KMS-11 (cell line): ENCODE measurements at regions not wholly inside any gene's neighbourhood (a gene's known extent, or its start where the extent isn't known, plus 50 kb on each side); places are given as distances from the start of the nearest gene placed in this dataset.

Experiments used
- H2AFZ ChIP-seq: fragments of 200-600 bp; sonication (generic); 2 replicates; pipeline ENCODE4 v1.6.1; 2016; ENCODE audit warnings: antibody characterized with exemption, mixed run types, low read depth
- H3K27ac ChIP-seq: fragments of 200-600 bp; sonication (generic); 2 replicates; pipeline ENCODE4 v1.6.1; 2016; ENCODE audit warnings: mild to moderate bottlenecking, mixed run types
- H3K27me3 ChIP-seq: fragments of 200-600 bp; sonication (generic); 2 replicates; pipeline ENCODE4 v1.6.1; 2017; ENCODE audit warnings: mild to moderate bottlenecking, low read depth, mixed run types, moderate library complexity; ENCODE audit not compliant: insufficient read depth
- H3K36me3 ChIP-seq: fragments of 200-600 bp; sonication (generic); 2 replicates; pipeline ENCODE4 v1.6.1; 2017; ENCODE audit warnings: mild to moderate bottlenecking, mixed run types; ENCODE audit not compliant: insufficient read depth
- H3K4me1 ChIP-seq: fragments of 200-600 bp; sonication (generic); 2 replicates; pipeline ENCODE4 v1.6.1; 2016; ENCODE audit warnings: mild to moderate bottlenecking, low read depth, mixed run types; ENCODE audit not compliant: poor library complexity, severe bottlenecking
- H3K4me2 ChIP-seq: fragments of 200-600 bp; sonication (generic); 2 replicates; pipeline ENCODE4 v1.7.0; 2016; ENCODE audit warnings: mild to moderate bottlenecking, mixed run types
- H3K4me3 ChIP-seq: fragments of 200-600 bp; sonication (generic); IDR thresholded peaks from 2 replicates; pipeline ENCODE4 v1.6.1; 2017; ENCODE audit warnings: low read depth, low read length, mixed read lengths; ENCODE audit not compliant: insufficient read depth
- H3K79me2 ChIP-seq: fragments of 200-600 bp; sonication (generic); 2 replicates; pipeline ENCODE4 v1.6.1; 2016; ENCODE audit warnings: low read depth, mixed run types; ENCODE audit not compliant: insufficient read depth
- H3K9ac ChIP-seq: fragments of 200-600 bp; sonication (generic); 2 replicates; pipeline ENCODE4 v1.6.1; 2016; ENCODE audit warnings: mild to moderate bottlenecking, mixed run types
- H4K20me1 ChIP-seq: fragments of 200-600 bp; sonication (generic); 2 replicates; pipeline ENCODE4 v1.6.1; 2016; ENCODE audit warnings: mild to moderate bottlenecking, mixed run types; ENCODE audit not compliant: insufficient read depth
- CTCF ChIP-seq: fragments of 200-600 bp; sonication (generic); conservative IDR thresholded peaks from 2 replicates; pipeline ENCODE4 v1.6.1; 2017; ENCODE audit warnings: low read depth, mild to moderate bottlenecking, antibody characterized with exemption, low read length, moderate library complexity, mixed read lengths

DNA sequence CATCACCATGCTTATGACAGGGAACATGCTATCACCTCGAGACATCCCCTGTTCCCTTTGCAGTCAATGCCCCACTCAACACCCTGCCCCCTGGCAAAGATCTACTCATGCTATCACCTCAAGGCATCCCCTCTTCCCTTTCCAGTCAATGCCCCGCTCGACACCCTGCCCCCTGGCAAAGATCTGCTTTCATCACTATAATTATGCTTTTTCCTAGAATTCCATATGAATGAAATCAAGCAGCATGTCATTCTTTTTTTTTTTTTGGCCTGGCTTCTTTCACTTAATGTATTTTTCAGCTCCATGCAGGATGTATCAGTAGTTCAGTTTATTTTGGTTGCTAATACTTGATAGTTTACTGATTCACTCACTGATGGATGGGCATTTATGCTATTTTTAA is 554.9 kb downstream of the CDH26 start:
- H4K20me1 ChIP-seq: no peaks in the 10 kb centered on the region
- peaks cover 19% of the 10 kb centered on the region for H3K4me1 ChIP-seq
- no peak overlapping the region for H3K4me3 ChIP-seq
- no peak for TF ChIP-seq CTCF
- H3K79me2 ChIP-seq: no peaks in the 10 kb centered on the region
- H3K27me3 ChIP-seq: no peaks in the 10 kb centered on the region
- H2AFZ ChIP-seq: no peak overlapping the region
- H3K9ac ChIP-seq: no peak overlapping the region
- no peak overlapping the region for H3K27ac ChIP-seq
- no peaks in the 10 kb centered on the region for H3K36me3 ChIP-seq
- H3K4me2 ChIP-seq: no peak overlapping the region

DNA sequence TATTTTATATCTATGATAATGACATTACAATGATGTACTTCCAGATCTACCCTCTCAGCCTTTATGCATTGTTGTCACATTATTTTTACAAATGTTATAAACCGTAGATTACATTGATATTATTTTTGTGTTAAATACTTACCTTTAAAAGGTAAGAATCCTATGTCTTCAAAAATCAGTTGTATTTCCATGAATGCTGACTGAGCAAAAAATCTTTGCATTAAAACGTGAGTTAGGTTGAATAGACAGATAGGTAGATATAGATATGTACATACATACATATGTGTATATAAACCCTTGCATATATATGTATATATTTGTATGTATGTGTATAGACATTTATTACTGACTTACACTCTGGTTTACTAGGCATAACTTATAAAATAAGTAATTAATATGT is 558.2 kb downstream of the CDH26 start:
- peaks cover 29% of the 10 kb centered on the region for H3K4me1 ChIP-seq
- H2AFZ ChIP-seq: no peak overlapping the region
- H3K4me2 ChIP-seq: peak overlapping the region; percentile 73
- H3K9ac ChIP-seq: no peak overlapping the region
- TF ChIP-seq CTCF: no peak
- H3K79me2 ChIP-seq: no peaks in the 10 kb centered on the region
- no peak overlapping the region for H3K27ac ChIP-seq
- H3K36me3 ChIP-seq: no peaks in the 10 kb centered on the region
- H3K27me3 ChIP-seq: no peaks in the 10 kb centered on the region
- no peak overlapping the region for H3K4me3 ChIP-seq
- H4K20me1 ChIP-seq: no peaks in the 10 kb centered on the region

GRCh38 chr20:60518022-60518421 is 559.8 kb downstream of the CDH26 start:
- Histone ChIP-seq H2AFZ (peak overlapping the region; percentile 66; the same call in 1 of the 2 replicates), H3K9ac (peak overlapping the region; percentile 28; the same call in 1 of the 2 replicates), H3K27me3 (no peaks in the 10 kb centered on the region), H3K4me1 (peaks cover 29% of the 10 kb centered on the region), H4K20me1 (no peaks in the 10 kb centered on the region), H3K27ac (peak overlapping the region; percentile 76), H3K4me2 (peak overlapping the region; percentile 73), H3K79me2 (no peaks in the 10 kb centered on the region), H3K36me3 (no peaks in the 10 kb centered on the region), H3K4me3 (no peak overlapping the region)
- no peak for TF ChIP-seq CTCF

GRCh38 chr20:60525397-60525796 is 567.2 kb downstream of the CDH26 start:
- Histone ChIP-seq H4K20me1 (no peaks in the 10 kb centered on the region), H3K27ac (no peak overlapping the region), H3K36me3 (no peaks in the 10 kb centered on the region), H3K4me2 (no peak overlapping the region), H3K9ac (no peak overlapping the region), H3K4me1 (no peaks in the 10 kb centered on the region), H3K27me3 (no peaks in the 10 kb centered on the region), H3K4me3 (no peak overlapping the region), H3K79me2 (no peaks in the 10 kb centered on the region), H2AFZ (no peak overlapping the region)
- no peak for TF ChIP-seq CTCF
